ENCODE measurements at regions not wholly inside any gene's neighbourhood (a gene's known extent, or its start where the extent isn't known, plus 50 kb on each side); places are given as distances from the start of the nearest gene placed in this dataset.

GRCh38 chr13:59230484-59231264, 933.1 kb downstream of the DIAPH3 start:
- DNase-seq (ENCODE audit: low spot score) = no peak
- TF ChIP-seq, protein P1, sequence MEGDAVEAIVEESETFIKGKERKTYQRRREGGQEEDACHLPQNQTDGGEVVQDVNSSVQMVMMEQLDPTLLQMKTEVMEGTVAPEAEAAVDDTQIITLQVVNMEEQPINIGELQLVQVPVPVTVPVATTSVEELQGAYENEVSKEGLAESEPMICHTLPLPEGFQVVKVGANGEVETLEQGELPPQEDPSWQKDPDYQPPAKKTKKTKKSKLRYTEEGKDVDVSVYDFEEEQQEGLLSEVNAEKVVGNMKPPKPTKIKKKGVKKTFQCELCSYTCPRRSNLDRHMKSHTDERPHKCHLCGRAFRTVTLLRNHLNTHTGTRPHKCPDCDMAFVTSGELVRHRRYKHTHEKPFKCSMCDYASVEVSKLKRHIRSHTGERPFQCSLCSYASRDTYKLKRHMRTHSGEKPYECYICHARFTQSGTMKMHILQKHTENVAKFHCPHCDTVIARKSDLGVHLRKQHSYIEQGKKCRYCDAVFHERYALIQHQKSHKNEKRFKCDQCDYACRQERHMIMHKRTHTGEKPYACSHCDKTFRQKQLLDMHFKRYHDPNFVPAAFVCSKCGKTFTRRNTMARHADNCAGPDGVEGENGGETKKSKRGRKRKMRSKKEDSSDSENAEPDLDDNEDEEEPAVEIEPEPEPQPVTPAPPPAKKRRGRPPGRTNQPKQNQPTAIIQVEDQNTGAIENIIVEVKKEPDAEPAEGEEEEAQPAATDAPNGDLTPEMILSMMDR (IDR thresholded peaks at IDR 0.05; ENCODE audit: borderline replicate concordance, control extremely low read depth, extremely low read depth, insufficient read depth, missing control alignments) = no peak
- in situ Hi-C loops (cut with MboI; ENCODE audit: low sequenced_read_pairs, unreplicated experiment) = no loop called here

DNA sequence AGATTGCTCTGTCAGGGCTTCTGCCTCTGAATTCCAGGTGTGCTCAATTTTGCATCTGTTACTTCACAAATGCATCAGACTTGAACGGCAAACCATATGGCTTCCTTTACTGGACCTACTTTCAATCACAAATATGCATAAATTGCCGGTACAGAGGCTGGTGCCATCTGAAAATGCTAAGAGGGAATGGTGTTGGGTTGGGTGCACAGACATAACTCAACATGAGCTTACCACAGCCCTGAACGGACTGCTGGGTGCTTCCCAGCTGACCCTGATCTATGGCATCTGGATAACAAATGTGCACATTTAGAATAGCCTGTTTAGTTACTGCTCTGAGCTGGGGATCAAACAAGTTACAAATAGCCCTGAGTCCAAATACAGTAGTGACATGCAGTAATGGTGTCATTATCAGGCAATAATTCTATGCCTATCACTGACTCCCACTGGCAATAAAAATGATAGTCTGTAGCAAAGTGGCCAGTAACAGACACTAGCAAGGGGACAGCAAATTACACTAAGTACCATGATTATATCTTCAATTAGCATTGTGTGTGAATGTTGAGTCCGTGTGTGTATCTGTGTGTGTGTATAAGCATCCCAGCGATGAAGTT, 927.3 kb downstream of the DIAPH3 start:
- DNase-seq (ENCODE audit: low spot score) = no peak
- in situ Hi-C loops (cut with MboI; ENCODE audit: low sequenced_read_pairs, unreplicated experiment) = no loop called here
- TF ChIP-seq, protein P1 (IDR thresholded peaks at IDR 0.05; ENCODE audit: borderline replicate concordance, control extremely low read depth, extremely low read depth, insufficient read depth, missing control alignments) = no peak

- TF ChIP-seq, protein P1 (IDR thresholded peaks at IDR 0.05; ENCODE audit: borderline replicate concordance, control extremely low read depth, extremely low read depth, insufficient read depth, missing control alignments) = no peak
- in situ Hi-C loops (cut with MboI; ENCODE audit: low sequenced_read_pairs, unreplicated experiment) = no loop called here
These were observed 926.8 kb downstream of the DIAPH3 start for GRCh38 chr13:59236944-59237343.

DNA sequence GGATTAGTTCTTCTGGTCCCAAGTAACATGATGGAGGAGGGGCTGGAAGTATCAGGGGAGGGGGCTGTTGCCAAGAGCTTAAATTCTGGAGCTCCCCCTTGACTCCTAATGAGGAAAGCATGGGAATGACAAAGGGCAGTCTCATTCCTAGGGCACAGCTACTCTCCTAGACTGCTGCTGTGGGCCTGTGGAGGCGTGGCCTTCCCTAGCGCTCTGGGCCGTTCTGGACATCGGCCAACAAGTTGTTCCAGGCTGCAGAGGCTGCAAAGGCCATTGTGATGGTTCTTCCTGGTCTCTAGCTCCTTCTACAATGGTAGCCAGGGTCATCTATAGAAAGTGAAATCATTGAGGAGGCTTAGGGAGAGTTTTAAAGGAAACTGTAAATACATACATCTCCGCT, 916.6 kb downstream of the DIAPH3 start:
- in situ Hi-C loops (cut with MboI; ENCODE audit: low sequenced_read_pairs, unreplicated experiment) = no loop called here
- no peak for DNase-seq (ENCODE audit: low spot score)
- TF ChIP-seq, protein P1 (IDR thresholded peaks at IDR 0.05; ENCODE audit: borderline replicate concordance, control extremely low read depth, extremely low read depth, insufficient read depth, missing control alignments) = no peak

More at GRCh38 chr13:59236944-59237343, 926.8 kb downstream of the DIAPH3 start:
- DNase-seq (ENCODE audit: low spot score) = no peak

- TF ChIP-seq, protein P1 (IDR thresholded peaks at IDR 0.05; ENCODE audit: borderline replicate concordance, control extremely low read depth, extremely low read depth, insufficient read depth, missing control alignments) = no peak
- in situ Hi-C loops (cut with MboI; ENCODE audit: low sequenced_read_pairs, unreplicated experiment) = no loop called here
- no peak for DNase-seq (ENCODE audit: low spot score)
These were observed 913.2 kb downstream of the DIAPH3 start for GRCh38 chr13:59250336-59251189.
